HS-27A (cell line): ENCODE measurements at regions not wholly inside any gene's neighbourhood (a gene's known extent, or its start where the extent isn't known, plus 50 kb on each side); places are given as distances from the start of the nearest gene placed in this dataset.
"Not testable (repeated sequence)": the region's sequence is repeated elsewhere in the genome, so short reads cannot be mapped to it uniquely, and the experiment has no call there.

Source experiments
- DNase-seq: peaks from one replicate; pipeline ENCODE4 v3.0.0-alpha.2; 2012; ENCODE audit warnings: low read depth, missing footprints

- DNase-seq = no peak
Measured at GRCh38 chr10:85333594-85333993, 1005.2 kb downstream of the CCSER2 start.

- no peak for DNase-seq
Measured at GRCh38 chr10:85362401-85362800, 1004.2 kb downstream of the GRID1 start.

- DNase-seq = no peak
Measured at GRCh38 chr10:85377029-85377806, 989.4 kb downstream of the GRID1 start.

- DNase-seq = no peak
Measured at GRCh38 chr10:85379338-85379737, 987.3 kb downstream of the GRID1 start.

GRCh38 chr10:85400981-85401695 lies 965.5 kb downstream of the GRID1 start:
- DNase-seq = no peak

- no peak for DNase-seq
Measured at GRCh38 chr10:85402541-85402940, 964.1 kb downstream of the GRID1 start.

GRCh38 chr10:85407088-85407487 lies 959.5 kb downstream of the GRID1 start:
- DNase-seq = no peak

GRCh38 chr10:85408388-85408787 lies 958.2 kb downstream of the GRID1 start:
- DNase-seq = no peak

- DNase-seq = not testable (repeated sequence)
Measured at GRCh38 chr10:85410586-85410985, 956.0 kb downstream of the GRID1 start.

GRCh38 chr10:85413570-85413969 lies 953.0 kb downstream of the GRID1 start:
- no peak for DNase-seq

GRCh38 chr10:85420501-85421191 lies 945.9 kb downstream of the GRID1 start:
- no peak for DNase-seq

GRCh38 chr10:85421421-85421820 lies 945.2 kb downstream of the GRID1 start:
- DNase-seq = no peak

- DNase-seq = no peak
Measured at GRCh38 chr10:85429126-85429525, 937.5 kb downstream of the GRID1 start.

GRCh38 chr10:85430991-85431390 lies 935.6 kb downstream of the GRID1 start:
- no peak for DNase-seq

GRCh38 chr10:85433248-85433647 lies 933.3 kb downstream of the GRID1 start:
- no peak for DNase-seq

GRCh38 chr10:85444868-85445267 lies 921.7 kb downstream of the GRID1 start:
- DNase-seq = no peak

GRCh38 chr10:85445702-85446101 lies 920.9 kb downstream of the GRID1 start:
- no peak for DNase-seq

GRCh38 chr10:85446827-85447226 lies 919.8 kb downstream of the GRID1 start:
- DNase-seq = no peak

- no peak for DNase-seq
Measured at GRCh38 chr10:85447690-85448089, 918.9 kb downstream of the GRID1 start.

- no peak for DNase-seq
Measured at GRCh38 chr10:85448716-85449115, 917.9 kb downstream of the GRID1 start.

GRCh38 chr10:85454386-85454785 lies 912.2 kb downstream of the GRID1 start:
- DNase-seq = no peak

GRCh38 chr10:85457191-85457590 lies 909.4 kb downstream of the GRID1 start:
- DNase-seq = no peak

GRCh38 chr10:85458324-85458723 lies 908.3 kb downstream of the GRID1 start:
- no peak for DNase-seq
